Fibroblast of villous mesenchyme (primary cell): ENCODE measurements at regions not wholly inside any gene's neighbourhood (a gene's known extent, or its start where the extent isn't known, plus 50 kb on each side); places are given as distances from the start of the nearest gene placed in this dataset. TPM values are rescaled to one million over a fixed set of nuclear protein-coding genes. Genes with fewer than 3 reads are reported as not detected.

Experiments used
- DNase-seq: peaks from one replicate; pipeline ENCODE4 v3.0.0-alpha.2; 2010; ENCODE audit warnings: low read depth
- H3K4me3 ChIP-seq: 2 replicates; pipeline ENCODE4 v1.5.1; 2011; ENCODE audit warnings: low read depth, mild to moderate bottlenecking, low read length
- small RNA-seq: library from RNA; depleted of rRNA; stranded (forward); fragments of <200 nt; gene quantifications from one replicate; pipeline ENCODE3, GENCODE V24; 2012
- TF ChIP-seq, protein P1 (sequence below): IDR thresholded peaks from 2 replicates; pipeline ENCODE4 v1.5.1; 2012; ENCODE audit warnings: low read depth, mild to moderate bottlenecking, low read length; ENCODE audit not compliant: insufficient read depth

DNA sequence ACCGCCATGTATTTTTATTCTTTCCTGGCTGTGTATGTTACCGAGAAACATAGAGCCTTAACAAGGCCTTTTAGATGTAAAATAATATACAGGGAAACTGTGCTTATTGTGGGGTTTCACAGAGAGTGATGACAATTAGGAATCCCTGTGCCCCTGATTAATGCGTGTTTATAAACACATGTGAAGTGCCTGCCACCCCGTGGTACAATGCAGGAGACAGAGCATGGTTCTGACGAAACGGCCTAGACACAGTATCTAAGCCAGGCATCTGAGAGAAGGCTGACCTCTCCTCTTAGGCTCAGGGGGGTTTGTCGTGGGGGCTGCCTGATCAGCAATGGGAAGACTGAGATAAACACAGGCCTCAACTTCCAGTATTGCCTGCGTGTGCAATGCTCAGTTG is 200.0 kb downstream of the AJAP1 start:
- TF ChIP-seq, protein P1, sequence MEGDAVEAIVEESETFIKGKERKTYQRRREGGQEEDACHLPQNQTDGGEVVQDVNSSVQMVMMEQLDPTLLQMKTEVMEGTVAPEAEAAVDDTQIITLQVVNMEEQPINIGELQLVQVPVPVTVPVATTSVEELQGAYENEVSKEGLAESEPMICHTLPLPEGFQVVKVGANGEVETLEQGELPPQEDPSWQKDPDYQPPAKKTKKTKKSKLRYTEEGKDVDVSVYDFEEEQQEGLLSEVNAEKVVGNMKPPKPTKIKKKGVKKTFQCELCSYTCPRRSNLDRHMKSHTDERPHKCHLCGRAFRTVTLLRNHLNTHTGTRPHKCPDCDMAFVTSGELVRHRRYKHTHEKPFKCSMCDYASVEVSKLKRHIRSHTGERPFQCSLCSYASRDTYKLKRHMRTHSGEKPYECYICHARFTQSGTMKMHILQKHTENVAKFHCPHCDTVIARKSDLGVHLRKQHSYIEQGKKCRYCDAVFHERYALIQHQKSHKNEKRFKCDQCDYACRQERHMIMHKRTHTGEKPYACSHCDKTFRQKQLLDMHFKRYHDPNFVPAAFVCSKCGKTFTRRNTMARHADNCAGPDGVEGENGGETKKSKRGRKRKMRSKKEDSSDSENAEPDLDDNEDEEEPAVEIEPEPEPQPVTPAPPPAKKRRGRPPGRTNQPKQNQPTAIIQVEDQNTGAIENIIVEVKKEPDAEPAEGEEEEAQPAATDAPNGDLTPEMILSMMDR: no peak
- H3K4me3 ChIP-seq: no peak overlapping the region
- DNase-seq: no peak

DNA sequence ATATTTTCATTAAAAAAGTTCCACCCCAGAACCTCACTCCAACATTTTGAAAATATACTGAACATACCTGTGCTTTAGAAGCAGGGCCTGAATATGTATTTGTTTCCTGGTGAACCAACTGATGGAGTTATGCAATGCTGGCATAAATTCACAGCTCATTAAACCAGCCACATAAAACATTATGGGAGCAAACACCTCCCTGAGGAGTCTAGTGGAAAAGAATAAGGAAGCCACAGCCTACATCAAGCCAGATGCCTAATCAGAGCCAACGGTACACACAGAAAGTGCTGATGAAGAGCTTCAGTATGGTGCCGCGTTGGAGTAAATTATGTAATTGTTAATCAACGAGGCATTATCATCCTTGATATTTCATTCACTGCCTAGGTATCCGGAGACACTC is 199.5 kb downstream of the AJAP1 start:
- no peak overlapping the region for H3K4me3 ChIP-seq
- no peak for DNase-seq
- TF ChIP-seq, protein P1: no peak

DNA sequence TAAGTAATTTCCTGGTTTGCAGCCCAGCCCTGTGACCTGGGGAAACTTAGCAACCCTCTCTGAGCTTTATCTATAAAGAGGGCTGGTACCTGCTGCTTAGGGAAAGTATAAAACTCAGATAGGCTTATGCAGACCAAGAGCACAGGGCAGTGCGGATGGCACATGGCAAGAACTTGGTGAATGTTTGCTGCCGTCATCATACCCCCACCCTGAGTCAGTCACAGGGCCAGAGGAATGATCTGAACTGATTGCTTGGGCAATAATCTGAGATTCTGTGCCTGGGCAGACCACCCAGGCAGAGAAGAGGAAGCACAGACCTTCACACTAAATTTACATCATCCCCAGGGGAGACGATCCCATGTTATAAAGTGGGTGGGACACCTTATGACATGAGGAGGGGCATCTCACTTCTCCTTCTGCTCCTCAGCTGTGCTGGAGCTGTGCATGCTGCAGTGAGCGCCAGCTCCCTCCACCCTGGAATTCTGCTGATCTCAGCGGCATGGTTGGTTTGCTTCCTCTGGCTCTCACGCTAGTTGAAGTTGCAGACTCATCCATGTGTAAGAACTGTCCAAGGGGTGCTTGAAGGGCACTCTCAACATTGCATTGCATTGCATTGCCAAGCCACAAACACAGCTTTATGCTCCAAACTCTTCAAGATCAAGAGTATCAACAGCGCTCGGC is 197.1 kb downstream of the AJAP1 start:
- no peak for DNase-seq
- H3K4me3 ChIP-seq: no peak overlapping the region
- TF ChIP-seq, protein P1: no peak

DNA sequence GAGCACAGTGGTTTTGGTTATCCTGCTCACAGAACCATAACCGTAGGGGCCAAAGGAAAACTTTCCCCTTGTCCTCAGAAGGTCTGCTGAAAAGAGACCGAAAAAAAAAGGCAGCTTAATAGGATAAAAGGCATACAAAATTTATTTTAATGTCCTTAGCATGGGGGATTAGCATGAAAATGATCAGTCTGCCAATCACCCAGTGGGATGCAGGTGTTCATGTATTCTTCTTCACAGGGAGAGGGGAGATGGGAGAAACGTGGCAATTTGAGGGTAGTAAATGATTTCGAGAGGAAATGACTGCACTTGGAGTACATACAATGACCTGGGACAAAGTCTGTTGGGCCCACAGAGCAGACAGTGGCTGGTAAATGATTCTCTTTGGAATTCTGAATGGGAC is 194.0 kb downstream of the AJAP1 start:
- H3K4me3 ChIP-seq: no peak overlapping the region
- no peak for DNase-seq
- TF ChIP-seq, protein P1: no peak

DNA sequence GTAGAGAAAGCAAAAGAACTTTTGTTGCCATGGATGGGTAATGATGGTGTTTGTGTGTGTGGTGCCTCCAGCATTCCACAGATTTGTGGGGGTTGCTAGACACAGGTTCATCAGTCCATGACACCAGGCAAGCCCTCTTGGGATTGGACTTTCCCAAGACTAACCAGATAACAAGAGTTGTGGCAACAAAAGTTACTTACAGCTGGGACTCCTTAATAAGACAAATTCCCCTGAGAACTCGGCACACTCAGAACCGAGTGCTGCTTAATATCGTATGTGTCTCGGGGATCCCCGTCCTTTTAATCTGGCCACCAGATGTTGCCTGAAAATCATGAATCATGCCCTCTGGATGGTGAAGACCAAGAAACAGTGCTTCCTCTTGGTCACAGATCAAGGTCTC is 193.3 kb downstream of the AJAP1 start:
- TF ChIP-seq, protein P1: no peak
- DNase-seq: no peak
- H3K4me3 ChIP-seq: no peak overlapping the region

Small RNA genes in the stretch of these regions (small RNA-seq; reads per million reads assigned to genes)
- not detected for gene MIR4417
